MV-4-11 (cell line): ENCODE measurements at regions not wholly inside any gene's neighbourhood (a gene's known extent, or its start where the extent isn't known, plus 50 kb on each side); places are given as distances from the start of the nearest gene placed in this dataset.

Experiments used
- DNase-seq: peaks from one replicate; lab custom pipeline; 2025; lab: John Stamatoyannopoulos, UW

- DNase-seq: peak; percentile 91
Measured at GRCh38 chr4:128386761-128387599, 99.4 kb upstream of the PGRMC2 start.

GRCh38 chr4:128385683-128386304 is 98.2 kb upstream of the PGRMC2 start:
- DNase-seq: peak; percentile 65

- no peak for DNase-seq
Measured at GRCh38 chr4:128384765-128385598, 97.4 kb upstream of the PGRMC2 start.

- DNase-seq: no peak
Measured at GRCh38 chr4:128384091-128384520, 96.5 kb upstream of the PGRMC2 start.

- DNase-seq: no peak
Measured at GRCh38 chr4:128381748-128382559, 94.3 kb upstream of the PGRMC2 start.

- no peak for DNase-seq
Measured at GRCh38 chr4:128380306-128380705, 92.7 kb upstream of the PGRMC2 start.

- DNase-seq: peak; percentile 34
Measured at GRCh38 chr4:128379860-128380259, 92.2 kb upstream of the PGRMC2 start.

- no peak for DNase-seq
Measured at GRCh38 chr4:128378668-128379067, 91.1 kb upstream of the PGRMC2 start.

GRCh38 chr4:128376958-128377357 is 89.3 kb upstream of the PGRMC2 start:
- DNase-seq: no peak

- DNase-seq: no peak
Measured at GRCh38 chr4:128376303-128376702, 88.7 kb upstream of the PGRMC2 start.

GRCh38 chr4:128373628-128374027 is 86.0 kb upstream of the PGRMC2 start:
- no peak for DNase-seq

- no peak for DNase-seq
Measured at GRCh38 chr4:128371876-128372275, 84.3 kb upstream of the PGRMC2 start.

GRCh38 chr4:128371001-128371777 is 83.6 kb upstream of the PGRMC2 start:
- no peak for DNase-seq

- no peak for DNase-seq
Measured at GRCh38 chr4:128366212-128366611, 78.6 kb upstream of the PGRMC2 start.

GRCh38 chr4:128364565-128364964 is 77.0 kb upstream of the PGRMC2 start:
- no peak for DNase-seq

- no peak for DNase-seq
Measured at GRCh38 chr4:128363966-128364365, 76.4 kb upstream of the PGRMC2 start.

- DNase-seq: no peak
Measured at GRCh38 chr4:128362760-128363159, 75.1 kb upstream of the PGRMC2 start.

GRCh38 chr4:128359422-128359821 is 71.8 kb upstream of the PGRMC2 start:
- no peak for DNase-seq

- DNase-seq: no peak
Measured at GRCh38 chr4:128358913-128359279, 71.3 kb upstream of the PGRMC2 start.

- DNase-seq: no peak
Measured at GRCh38 chr4:128358231-128358912, 70.8 kb upstream of the PGRMC2 start.
